GM12878 (cell line): ENCODE measurements at regions not wholly inside any gene's neighbourhood (a gene's known extent, or its start where the extent isn't known, plus 50 kb on each side); places are given as distances from the start of the nearest gene placed in this dataset.

Experiments
- ATAC-seq: fragments of 200-7000 bp; cut with Tn5 transposase; 3 replicates; pipeline ENCODE4 v1.9.1; 2020; ENCODE audit warnings: mild to moderate bottlenecking, moderate library complexity
- BruUV-seq: library from RNA; stranded (reverse); fragments of 400-500 nt; replicated peaks from 2 replicates; lab custom pipeline; 2021; lab: Mats Ljungman, UMichigan
- CTCF ChIA-PET: fragments of 300-600 bp; sonication (Branson Sonifier 250); formaldehyde crosslinking; extraction: SDS; loops from one replicate; lab custom pipeline; 2021; ENCODE audit warnings: inconsistent platforms; lab: Yijun Ruan, JAX
- POLR2A ChIA-PET: fragments of 350-600 bp; formaldehyde crosslinking; extraction: SDS; loops from one replicate; lab custom pipeline; 2021; ENCODE audit warnings: inconsistent platforms; lab: Charles Lee
- RAD21 ChIA-PET: fragments of 300-600 bp; sonication (Branson Sonifier 250); formaldehyde crosslinking; loops from one replicate; lab custom pipeline; 2023; ENCODE audit warnings: antibody characterized with exemption; ENCODE audit not compliant: unreplicated experiment; lab: Charles Lee
- SMC1A ChIA-PET: fragments of 300-600 bp; sonication (Branson Sonifier 250); formaldehyde crosslinking; loops from one replicate; lab custom pipeline; 2023; ENCODE audit not compliant: unreplicated experiment, uncharacterized antibody; lab: Charles Lee
- DNase-seq: peaks from one replicate; pipeline ENCODE4 v3.0.0-alpha.2; 2011; ENCODE audit warnings: low read depth, low spot score
- FAIRE-seq: peaks from 3 replicates; lab custom pipeline; 2011; peaks lifted over from hg19 to GRCh38; lab: Jason Lieb, UNC
- H2AFZ ChIP-seq: 2 replicates; pipeline ENCODE4 v1.6.0; 2011; ENCODE audit warnings: low read depth, low read length, control low read depth; ENCODE audit not compliant: control insufficient read depth
- H3K27ac ChIP-seq: 2 replicates; pipeline ENCODE4 v1.5.1; 2011; ENCODE audit warnings: control low read depth; ENCODE audit not compliant: control insufficient read depth, insufficient read depth
- H3K27me3 ChIP-seq, 2 experiments: replicated peaks in 1 of 2; 2 replicates each; pipeline versions ENCODE4 v1.6.0 to v1.6.1; 2011; ENCODE audit warnings: low read length in 1 of 2; ENCODE audit not compliant: control insufficient read depth in 2 of 2, insufficient read depth in 2 of 2
- H3K36me3 ChIP-seq, 2 experiments: 2 replicates each; pipeline ENCODE4 v1.5.1; 2011; ENCODE audit warnings: low read length in 1 of 2; ENCODE audit not compliant: control insufficient read depth in 2 of 2, insufficient read depth in 2 of 2
- H3K4me1 ChIP-seq: 2 replicates; pipeline ENCODE4 v1.6.1; 2011; ENCODE audit warnings: mild to moderate bottlenecking, low read length, moderate library complexity, mixed read lengths; ENCODE audit not compliant: control insufficient read depth, insufficient read depth
- H3K4me2 ChIP-seq: 2 replicates; pipeline ENCODE4 v1.6.0; 2011; ENCODE audit warnings: control low read depth; ENCODE audit not compliant: control insufficient read depth, insufficient read depth
- H3K4me3 ChIP-seq: fragments of 200-600 bp; sonication (generic); 2 replicates; pipeline ENCODE4 v1.5.1; 2016
- H3K79me2 ChIP-seq: 2 replicates; pipeline ENCODE4 v1.6.0; 2011; ENCODE audit warnings: low read length; ENCODE audit not compliant: control insufficient read depth, insufficient read depth
- H3K9ac ChIP-seq: 2 replicates; pipeline ENCODE4 v1.8.0; 2011; ENCODE audit warnings: low read length, control low read depth, mixed read lengths; ENCODE audit not compliant: control insufficient read depth, insufficient read depth
- H3K9me3 ChIP-seq: replicated peaks from 3 replicates; pipeline ENCODE4 v1.5.1; 2011; ENCODE audit warnings: mild to moderate bottlenecking, low read length; ENCODE audit not compliant: control insufficient read depth, insufficient read depth
- H4K20me1 ChIP-seq: 2 replicates; pipeline ENCODE4 v1.6.0; 2011; ENCODE audit not compliant: control insufficient read depth, insufficient read depth
- ATF7 ChIP-seq: fragments of 450-650 bp; IDR thresholded peaks from 2 replicates; pipeline ENCODE4 v1.6.1; 2016; ENCODE audit warnings: low read depth, mild to moderate bottlenecking
- CHD4 ChIP-seq: fragments of 200-600 bp; sonication (generic); IDR thresholded peaks from 2 replicates; pipeline ENCODE4 v1.6.1; 2016; ENCODE audit warnings: mild to moderate bottlenecking
- GABPA ChIP-seq: IDR thresholded peaks from 2 replicates; pipeline ENCODE4 v1.6.1; 2014; ENCODE audit warnings: antibody characterized with exemption, low read depth, mild to moderate bottlenecking, inconsistent platforms
- NRF1 ChIP-seq: conservative IDR thresholded peaks from 2 replicates; pipeline ENCODE4 v1.6.1; 2011; ENCODE audit warnings: mild to moderate bottlenecking, low read depth, low read length, improper control_type of control experiment
- WRNIP1 ChIP-seq: IDR thresholded peaks from 2 replicates; pipeline ENCODE4 v1.6.1; 2011; ENCODE audit warnings: low read depth, low read length, improper control_type of control experiment, borderline replicate concordance
- ZNF217 ChIP-seq: fragments of 450-650 bp; IDR thresholded peaks from 2 replicates; pipeline ENCODE4 v1.6.1; 2017; ENCODE audit warnings: antibody characterized with exemption, mild to moderate bottlenecking
- ZZZ3 ChIP-seq: IDR thresholded peaks from 2 replicates; pipeline ENCODE4 v1.6.1; 2011; ENCODE audit warnings: low read depth; ENCODE audit not compliant: control insufficient read depth, insufficient read length
- WGBS: methylation state at CpG from one replicate; pipeline ENCODE4 v1.1.6; 2016; ENCODE audit warnings: low lambda C conversion rate; ENCODE audit not compliant: insufficient replicate concordance, insufficient coverage; ENCODE audit errors: missing lambda C conversion rate; 5-methylcytosine and 5-hydroxymethylcytosine counted together
- in situ Hi-C: fragments of 300-500 bp; cut with MboI; formaldehyde crosslinking; loops from 9 replicates; pipeline ENCODE4 v1.14.3; 2018; ENCODE audit warnings: mixed read lengths
- intact Hi-C: fragments of 100-400 bp; cut with micrococcal nuclease; formaldehyde crosslinking; loops from one replicate; pipeline ENCODE4 v1.14.2; 2022; ENCODE audit not compliant: unreplicated experiment
- TF ChIP-seq, protein P1 (sequence below): IDR thresholded peaks from 2 replicates; pipeline ENCODE4 v1.6.1; 2011; ENCODE audit warnings: mild to moderate bottlenecking, low read depth, low read length, moderate library complexity; ENCODE audit not compliant: insufficient replicate concordance
- TF ChIP-seq, protein P2 (sequence below): fragments of 450-650 bp; IDR thresholded peaks from 2 replicates; pipeline ENCODE4 v1.6.1; 2017; ENCODE audit warnings: mild to moderate bottlenecking, moderate library complexity
- TF ChIP-seq, protein P3 (sequence below): fragments of 450-650 bp; IDR thresholded peaks from 2 replicates; pipeline ENCODE4 v1.6.1; 2016; ENCODE audit warnings: mild to moderate bottlenecking, moderate library complexity, borderline replicate concordance
- TF ChIP-seq, protein P4 (sequence below): fragments of 150-350 bp; IDR thresholded peaks from 2 replicates; pipeline ENCODE4 v1.6.1; 2016; ENCODE audit warnings: low read depth, low read length

DNA sequence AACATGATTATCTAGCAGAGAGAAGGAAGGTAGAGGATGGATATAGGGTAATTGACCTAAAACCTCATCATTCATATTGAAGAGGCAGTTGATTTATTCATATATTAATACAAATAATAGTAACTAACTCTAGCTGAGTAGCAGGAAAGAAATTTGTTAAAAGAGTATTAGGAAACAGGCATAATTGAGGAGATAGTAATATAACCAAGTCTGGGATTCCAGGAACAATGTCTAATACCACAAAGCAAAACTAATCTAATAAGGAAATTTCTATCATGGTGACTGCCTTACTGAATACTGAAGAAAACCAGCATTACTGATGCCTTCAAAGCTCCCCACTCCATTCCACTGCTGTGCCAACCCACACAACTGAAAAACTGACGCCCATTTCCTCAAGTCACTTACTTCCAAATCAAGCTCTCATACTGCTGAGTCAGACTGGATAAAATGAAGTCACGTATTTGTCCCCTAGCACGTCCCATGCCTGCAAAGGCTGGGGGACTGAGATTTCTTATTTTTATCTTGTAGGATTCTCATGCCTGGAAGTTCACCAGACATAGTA lies 153.9 kb downstream of the SMC2 start:
- Histone ChIP-seq H3K79me2 (no peaks in the 10 kb centered on the region), H3K27ac (no peak overlapping the region), H4K20me1 (no peaks in the 10 kb centered on the region), H3K4me3 (no peak overlapping the region), H2AFZ (no peak overlapping the region), H3K36me3 (no peaks in the 10 kb centered on the region), H3K9me3 (no peaks in the 10 kb centered on the region), H3K9ac (no peak overlapping the region), H3K4me1 (no peaks in the 10 kb centered on the region), H3K27me3 (no peaks in the 10 kb centered on the region), H3K4me2 (no peak overlapping the region)
- DNase-seq, result no peak
- ChIA-PET CTCF (interaction anchor here (1.0 kb wide), 1 partner anchor 13 kb away, joined by 3 read pairs; no protein-coding TSS in a partner anchor), POLR2A (no interaction called here), RAD21 (no interaction called here), SMC1A (no interaction called here)
- FAIRE-seq, result no peak
- in situ Hi-C loops, result no loop called here
- intact Hi-C loops, result no loop called here
- WGBS, result 2% methylated on average over 3 of the region's 3 CpGs
- no TSS peak for BruUV-seq
- ATAC-seq, result no peak; the same call in 2 of the 3 replicates
- TF ChIP-seq WRNIP1 (no peak), NRF1 (no peak), CHD4 (no peak), ZZZ3 (no peak), GABPA (no peak), ZNF217 (no peak), ATF7 (no peak)
- TF ChIP-seq, protein P1, sequence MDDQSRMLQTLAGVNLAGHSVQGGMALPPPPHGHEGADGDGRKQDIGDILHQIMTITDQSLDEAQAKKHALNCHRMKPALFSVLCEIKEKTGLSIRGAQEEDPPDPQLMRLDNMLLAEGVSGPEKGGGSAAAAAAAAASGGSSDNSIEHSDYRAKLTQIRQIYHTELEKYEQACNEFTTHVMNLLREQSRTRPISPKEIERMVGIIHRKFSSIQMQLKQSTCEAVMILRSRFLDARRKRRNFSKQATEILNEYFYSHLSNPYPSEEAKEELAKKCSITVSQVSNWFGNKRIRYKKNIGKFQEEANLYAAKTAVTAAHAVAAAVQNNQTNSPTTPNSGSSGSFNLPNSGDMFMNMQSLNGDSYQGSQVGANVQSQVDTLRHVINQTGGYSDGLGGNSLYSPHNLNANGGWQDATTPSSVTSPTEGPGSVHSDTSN, result no peak
- TF ChIP-seq, protein P2, sequence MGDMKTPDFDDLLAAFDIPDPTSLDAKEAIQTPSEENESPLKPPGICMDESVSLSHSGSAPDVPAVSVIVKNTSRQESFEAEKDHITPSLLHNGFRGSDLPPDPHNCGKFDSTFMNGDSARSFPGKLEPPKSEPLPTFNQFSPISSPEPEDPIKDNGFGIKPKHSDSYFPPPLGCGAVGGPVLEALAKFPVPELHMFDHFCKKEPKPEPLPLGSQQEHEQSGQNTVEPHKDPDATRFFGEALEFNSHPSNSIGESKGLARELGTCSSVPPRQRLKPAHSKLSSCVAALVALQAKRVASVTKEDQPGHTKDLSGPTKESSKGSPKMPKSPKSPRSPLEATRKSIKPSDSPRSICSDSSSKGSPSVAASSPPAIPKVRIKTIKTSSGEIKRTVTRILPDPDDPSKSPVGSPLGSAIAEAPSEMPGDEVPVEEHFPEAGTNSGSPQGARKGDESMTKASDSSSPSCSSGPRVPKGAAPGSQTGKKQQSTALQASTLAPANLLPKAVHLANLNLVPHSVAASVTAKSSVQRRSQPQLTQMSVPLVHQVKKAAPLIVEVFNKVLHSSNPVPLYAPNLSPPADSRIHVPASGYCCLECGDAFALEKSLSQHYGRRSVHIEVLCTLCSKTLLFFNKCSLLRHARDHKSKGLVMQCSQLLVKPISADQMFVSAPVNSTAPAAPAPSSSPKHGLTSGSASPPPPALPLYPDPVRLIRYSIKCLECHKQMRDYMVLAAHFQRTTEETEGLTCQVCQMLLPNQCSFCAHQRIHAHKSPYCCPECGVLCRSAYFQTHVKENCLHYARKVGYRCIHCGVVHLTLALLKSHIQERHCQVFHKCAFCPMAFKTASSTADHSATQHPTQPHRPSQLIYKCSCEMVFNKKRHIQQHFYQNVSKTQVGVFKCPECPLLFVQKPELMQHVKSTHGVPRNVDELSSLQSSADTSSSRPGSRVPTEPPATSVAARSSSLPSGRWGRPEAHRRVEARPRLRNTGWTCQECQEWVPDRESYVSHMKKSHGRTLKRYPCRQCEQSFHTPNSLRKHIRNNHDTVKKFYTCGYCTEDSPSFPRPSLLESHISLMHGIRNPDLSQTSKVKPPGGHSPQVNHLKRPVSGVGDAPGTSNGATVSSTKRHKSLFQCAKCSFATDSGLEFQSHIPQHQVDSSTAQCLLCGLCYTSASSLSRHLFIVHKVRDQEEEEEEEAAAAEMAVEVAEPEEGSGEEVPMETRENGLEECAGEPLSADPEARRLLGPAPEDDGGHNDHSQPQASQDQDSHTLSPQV, result no peak
- TF ChIP-seq, protein P3, sequence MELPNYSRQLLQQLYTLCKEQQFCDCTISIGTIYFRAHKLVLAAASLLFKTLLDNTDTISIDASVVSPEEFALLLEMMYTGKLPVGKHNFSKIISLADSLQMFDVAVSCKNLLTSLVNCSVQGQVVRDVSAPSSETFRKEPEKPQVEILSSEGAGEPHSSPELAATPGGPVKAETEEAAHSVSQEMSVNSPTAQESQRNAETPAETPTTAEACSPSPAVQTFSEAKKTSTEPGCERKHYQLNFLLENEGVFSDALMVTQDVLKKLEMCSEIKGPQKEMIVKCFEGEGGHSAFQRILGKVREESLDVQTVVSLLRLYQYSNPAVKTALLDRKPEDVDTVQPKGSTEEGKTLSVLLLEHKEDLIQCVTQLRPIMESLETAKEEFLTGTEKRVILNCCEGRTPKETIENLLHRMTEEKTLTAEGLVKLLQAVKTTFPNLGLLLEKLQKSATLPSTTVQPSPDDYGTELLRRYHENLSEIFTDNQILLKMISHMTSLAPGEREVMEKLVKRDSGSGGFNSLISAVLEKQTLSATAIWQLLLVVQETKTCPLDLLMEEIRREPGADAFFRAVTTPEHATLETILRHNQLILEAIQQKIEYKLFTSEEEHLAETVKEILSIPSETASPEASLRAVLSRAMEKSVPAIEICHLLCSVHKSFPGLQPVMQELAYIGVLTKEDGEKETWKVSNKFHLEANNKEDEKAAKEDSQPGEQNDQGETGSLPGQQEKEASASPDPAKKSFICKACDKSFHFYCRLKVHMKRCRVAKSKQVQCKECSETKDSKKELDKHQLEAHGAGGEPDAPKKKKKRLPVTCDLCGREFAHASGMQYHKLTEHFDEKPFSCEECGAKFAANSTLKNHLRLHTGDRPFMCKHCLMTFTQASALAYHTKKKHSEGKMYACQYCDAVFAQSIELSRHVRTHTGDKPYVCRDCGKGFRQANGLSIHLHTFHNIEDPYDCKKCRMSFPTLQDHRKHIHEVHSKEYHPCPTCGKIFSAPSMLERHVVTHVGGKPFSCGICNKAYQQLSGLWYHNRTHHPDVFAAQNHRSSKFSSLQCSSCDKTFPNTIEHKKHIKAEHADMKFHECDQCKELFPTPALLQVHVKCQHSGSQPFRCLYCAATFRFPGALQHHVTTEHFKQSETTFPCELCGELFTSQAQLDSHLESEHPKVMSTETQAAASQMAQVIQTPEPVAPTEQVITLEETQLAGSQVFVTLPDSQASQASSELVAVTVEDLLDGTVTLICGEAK, result no peak
- TF ChIP-seq, protein P4, sequence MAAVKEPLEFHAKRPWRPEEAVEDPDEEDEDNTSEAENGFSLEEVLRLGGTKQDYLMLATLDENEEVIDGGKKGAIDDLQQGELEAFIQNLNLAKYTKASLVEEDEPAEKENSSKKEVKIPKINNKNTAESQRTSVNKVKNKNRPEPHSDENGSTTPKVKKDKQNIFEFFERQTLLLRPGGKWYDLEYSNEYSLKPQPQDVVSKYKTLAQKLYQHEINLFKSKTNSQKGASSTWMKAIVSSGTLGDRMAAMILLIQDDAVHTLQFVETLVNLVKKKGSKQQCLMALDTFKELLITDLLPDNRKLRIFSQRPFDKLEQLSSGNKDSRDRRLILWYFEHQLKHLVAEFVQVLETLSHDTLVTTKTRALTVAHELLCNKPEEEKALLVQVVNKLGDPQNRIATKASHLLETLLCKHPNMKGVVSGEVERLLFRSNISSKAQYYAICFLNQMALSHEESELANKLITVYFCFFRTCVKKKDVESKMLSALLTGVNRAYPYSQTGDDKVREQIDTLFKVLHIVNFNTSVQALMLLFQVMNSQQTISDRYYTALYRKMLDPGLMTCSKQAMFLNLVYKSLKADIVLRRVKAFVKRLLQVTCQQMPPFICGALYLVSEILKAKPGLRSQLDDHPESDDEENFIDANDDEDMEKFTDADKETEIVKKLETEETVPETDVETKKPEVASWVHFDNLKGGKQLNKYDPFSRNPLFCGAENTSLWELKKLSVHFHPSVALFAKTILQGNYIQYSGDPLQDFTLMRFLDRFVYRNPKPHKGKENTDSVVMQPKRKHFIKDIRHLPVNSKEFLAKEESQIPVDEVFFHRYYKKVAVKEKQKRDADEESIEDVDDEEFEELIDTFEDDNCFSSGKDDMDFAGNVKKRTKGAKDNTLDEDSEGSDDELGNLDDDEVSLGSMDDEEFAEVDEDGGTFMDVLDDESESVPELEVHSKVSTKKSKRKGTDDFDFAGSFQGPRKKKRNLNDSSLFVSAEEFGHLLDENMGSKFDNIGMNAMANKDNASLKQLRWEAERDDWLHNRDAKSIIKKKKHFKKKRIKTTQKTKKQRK, result no peak
